GM12878 (cell line): ENCODE measurements at regions not wholly inside any gene's neighbourhood (a gene's known extent, or its start where the extent isn't known, plus 50 kb on each side); places are given as distances from the start of the nearest gene placed in this dataset.

Experiments used
- ATAC-seq: fragments of 200-7000 bp; cut with Tn5 transposase; 3 replicates; pipeline ENCODE4 v1.9.1; 2020; ENCODE audit warnings: mild to moderate bottlenecking, moderate library complexity
- BruUV-seq: library from RNA; stranded (reverse); fragments of 400-500 nt; replicated peaks from 2 replicates; lab custom pipeline; 2021; lab: Mats Ljungman, UMichigan
- CTCF ChIA-PET: fragments of 300-600 bp; sonication (Branson Sonifier 250); formaldehyde crosslinking; extraction: SDS; loops from one replicate; lab custom pipeline; 2021; ENCODE audit warnings: inconsistent platforms; lab: Yijun Ruan, JAX
- POLR2A ChIA-PET: fragments of 350-600 bp; formaldehyde crosslinking; extraction: SDS; loops from one replicate; lab custom pipeline; 2021; ENCODE audit warnings: inconsistent platforms; lab: Charles Lee
- RAD21 ChIA-PET: fragments of 300-600 bp; sonication (Branson Sonifier 250); formaldehyde crosslinking; loops from one replicate; lab custom pipeline; 2023; ENCODE audit warnings: antibody characterized with exemption; ENCODE audit not compliant: unreplicated experiment; lab: Charles Lee
- SMC1A ChIA-PET: fragments of 300-600 bp; sonication (Branson Sonifier 250); formaldehyde crosslinking; loops from one replicate; lab custom pipeline; 2023; ENCODE audit not compliant: unreplicated experiment, uncharacterized antibody; lab: Charles Lee
- DNase-seq: peaks from one replicate; pipeline ENCODE4 v3.0.0-alpha.2; 2011; ENCODE audit warnings: low read depth, low spot score
- FAIRE-seq: peaks from 3 replicates; lab custom pipeline; 2011; peaks lifted over from hg19 to GRCh38; lab: Jason Lieb, UNC
- H2AFZ ChIP-seq: 2 replicates; pipeline ENCODE4 v1.6.0; 2011; ENCODE audit warnings: low read depth, low read length, control low read depth; ENCODE audit not compliant: control insufficient read depth
- H3K27ac ChIP-seq: 2 replicates; pipeline ENCODE4 v1.5.1; 2011; ENCODE audit warnings: control low read depth; ENCODE audit not compliant: control insufficient read depth, insufficient read depth
- H3K27me3 ChIP-seq, 2 experiments: replicated peaks in 1 of 2; 2 replicates each; pipeline versions ENCODE4 v1.6.0 to v1.6.1; 2011; ENCODE audit warnings: low read length in 1 of 2; ENCODE audit not compliant: control insufficient read depth in 2 of 2, insufficient read depth in 2 of 2
- H3K36me3 ChIP-seq, 2 experiments: 2 replicates each; pipeline ENCODE4 v1.5.1; 2011; ENCODE audit warnings: low read length in 1 of 2; ENCODE audit not compliant: control insufficient read depth in 2 of 2, insufficient read depth in 2 of 2
- H3K4me1 ChIP-seq: 2 replicates; pipeline ENCODE4 v1.6.1; 2011; ENCODE audit warnings: mild to moderate bottlenecking, low read length, moderate library complexity, mixed read lengths; ENCODE audit not compliant: control insufficient read depth, insufficient read depth
- H3K4me2 ChIP-seq: 2 replicates; pipeline ENCODE4 v1.6.0; 2011; ENCODE audit warnings: control low read depth; ENCODE audit not compliant: control insufficient read depth, insufficient read depth
- H3K4me3 ChIP-seq: fragments of 200-600 bp; sonication (generic); 2 replicates; pipeline ENCODE4 v1.5.1; 2016
- H3K79me2 ChIP-seq: 2 replicates; pipeline ENCODE4 v1.6.0; 2011; ENCODE audit warnings: low read length; ENCODE audit not compliant: control insufficient read depth, insufficient read depth
- H3K9ac ChIP-seq: 2 replicates; pipeline ENCODE4 v1.8.0; 2011; ENCODE audit warnings: low read length, control low read depth, mixed read lengths; ENCODE audit not compliant: control insufficient read depth, insufficient read depth
- H3K9me3 ChIP-seq: replicated peaks from 3 replicates; pipeline ENCODE4 v1.5.1; 2011; ENCODE audit warnings: mild to moderate bottlenecking, low read length; ENCODE audit not compliant: control insufficient read depth, insufficient read depth
- H4K20me1 ChIP-seq: 2 replicates; pipeline ENCODE4 v1.6.0; 2011; ENCODE audit not compliant: control insufficient read depth, insufficient read depth
- ASH2L ChIP-seq: fragments of 300-600, 200-600 bp; sonication (generic); IDR thresholded peaks from 2 replicates; pipeline ENCODE4 v1.6.1; 2017; ENCODE audit warnings: low read depth, mild to moderate bottlenecking, borderline replicate concordance
- BACH1 ChIP-seq: fragments of 450-650 bp; IDR thresholded peaks from 2 replicates; pipeline ENCODE4 v1.6.1; 2017; ENCODE audit warnings: mild to moderate bottlenecking, borderline replicate concordance
- CHD1 ChIP-seq: IDR thresholded peaks from 2 replicates; pipeline ENCODE4 v1.6.1; 2012; ENCODE audit warnings: low read depth, low read length, improper control_type of control experiment
- ESRRA ChIP-seq: IDR thresholded peaks from 2 replicates; pipeline ENCODE4 v1.6.1; 2012; ENCODE audit warnings: mild to moderate bottlenecking, low read length, improper control_type of control experiment
- IRF4 ChIP-seq: IDR thresholded peaks from 2 replicates; pipeline ENCODE4 v1.6.1; 2011; ENCODE audit warnings: low read depth, low read length
- JUND ChIP-seq: IDR thresholded peaks from 2 replicates; pipeline ENCODE4 v1.6.1; 2012; ENCODE audit warnings: low read depth, mild to moderate bottlenecking, low read length, improper control_type of control experiment, moderate library complexity
- KDM1A ChIP-seq: fragments of 200-600 bp; sonication (generic); IDR thresholded peaks from 2 replicates; pipeline ENCODE4 v1.6.1; 2016; ENCODE audit warnings: borderline replicate concordance
- NFIC ChIP-seq: IDR thresholded peaks from 2 replicates; pipeline ENCODE4 v1.6.1; 2012; ENCODE audit warnings: low read depth, mild to moderate bottlenecking, inconsistent platforms, low read length, moderate library complexity
- NFYA ChIP-seq: IDR thresholded peaks from 2 replicates; pipeline ENCODE4 v1.6.1; 2011; ENCODE audit warnings: low read depth, mild to moderate bottlenecking, low read length, improper control_type of control experiment, borderline replicate concordance
- POU2F2 ChIP-seq: IDR thresholded peaks from 3 replicates; pipeline ENCODE4 v1.6.1; 2011; ENCODE audit warnings: low read depth, mild to moderate bottlenecking, low read length, borderline replicate concordance
- STAT3 ChIP-seq: IDR thresholded peaks from 2 replicates; pipeline ENCODE4 v1.6.1; 2011; ENCODE audit warnings: low read depth, low read length, improper control_type of control experiment
- SUZ12 ChIP-seq: fragments of 200-600 bp; sonication (generic); IDR thresholded peaks from one replicate; pipeline ENCODE4 v1.6.1; 2018; ENCODE audit warnings: antibody characterized with exemption, mild to moderate bottlenecking; ENCODE audit not compliant: unreplicated experiment
- ZNF207 ChIP-seq: fragments of 450-650 bp; IDR thresholded peaks from 2 replicates; pipeline ENCODE4 v1.6.1; 2014; ENCODE audit warnings: antibody characterized with exemption, mild to moderate bottlenecking, borderline replicate concordance
- WGBS: methylation state at CpG from one replicate; pipeline ENCODE4 v1.1.6; 2016; ENCODE audit warnings: low lambda C conversion rate; ENCODE audit not compliant: insufficient replicate concordance, insufficient coverage; ENCODE audit errors: missing lambda C conversion rate; 5-methylcytosine and 5-hydroxymethylcytosine counted together
- in situ Hi-C: fragments of 300-500 bp; cut with MboI; formaldehyde crosslinking; loops from 9 replicates; pipeline ENCODE4 v1.14.3; 2018; ENCODE audit warnings: mixed read lengths
- intact Hi-C: fragments of 100-400 bp; cut with micrococcal nuclease; formaldehyde crosslinking; loops from one replicate; pipeline ENCODE4 v1.14.2; 2022; ENCODE audit not compliant: unreplicated experiment
- TF ChIP-seq, protein P1 (sequence below): fragments of 450-650 bp; IDR thresholded peaks from 2 replicates; pipeline ENCODE4 v1.6.1; 2017; ENCODE audit warnings: borderline replicate concordance
- TF ChIP-seq, protein P2 (sequence below): fragments of 150-350 bp; IDR thresholded peaks from 2 replicates; pipeline ENCODE4 v1.6.1; 2016; ENCODE audit warnings: low read depth, low read length
- TF ChIP-seq, protein P3 (sequence below): IDR thresholded peaks from 2 replicates; pipeline ENCODE4 v1.6.1; 2012; ENCODE audit warnings: improper control_type of control experiment, low read depth, low read length; ENCODE audit not compliant: insufficient replicate concordance

DNA sequence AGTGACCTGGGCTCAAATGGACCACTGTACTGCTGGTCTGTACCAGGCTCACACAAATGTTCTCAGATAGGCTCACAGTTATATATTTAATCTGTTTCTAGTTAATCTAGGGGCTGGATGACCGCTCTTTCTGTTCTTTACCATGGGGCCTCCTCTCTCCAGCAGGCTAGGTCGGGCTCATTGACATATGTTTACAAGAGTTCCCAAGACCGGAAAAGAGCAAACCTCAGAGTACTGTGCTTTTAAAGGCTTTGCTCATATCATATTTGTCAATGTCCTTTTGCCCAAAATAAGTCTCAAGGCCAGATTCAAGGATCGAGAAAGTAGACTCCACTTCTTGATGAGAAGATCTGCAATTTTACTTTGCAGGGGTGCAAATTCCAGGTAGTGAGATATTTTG is 348.0 kb upstream of the EPHA6 start:
- no peaks in the 10 kb centered on the region for H3K36me3 ChIP-seq
- intact Hi-C loops: no loop called here
- CTCF ChIA-PET: no interaction called here
- no peak overlapping the region for H3K27ac ChIP-seq
- H3K79me2 ChIP-seq: no peaks in the 10 kb centered on the region
- no peaks in the 10 kb centered on the region for H3K4me1 ChIP-seq
- 18% methylated on average over 4 of the region's 4 CpGs for WGBS
- TF ChIP-seq NFIC (no peak), BACH1 (no peak), SUZ12 (no peak), ESRRA (no peak), ASH2L (no peak), ZNF207 (no peak), NFYA (no peak), JUND (no peak), IRF4 (no peak), CHD1 (no peak), POU2F2 (no peak), KDM1A (no peak), STAT3 (no peak)
- TF ChIP-seq, protein P1, sequence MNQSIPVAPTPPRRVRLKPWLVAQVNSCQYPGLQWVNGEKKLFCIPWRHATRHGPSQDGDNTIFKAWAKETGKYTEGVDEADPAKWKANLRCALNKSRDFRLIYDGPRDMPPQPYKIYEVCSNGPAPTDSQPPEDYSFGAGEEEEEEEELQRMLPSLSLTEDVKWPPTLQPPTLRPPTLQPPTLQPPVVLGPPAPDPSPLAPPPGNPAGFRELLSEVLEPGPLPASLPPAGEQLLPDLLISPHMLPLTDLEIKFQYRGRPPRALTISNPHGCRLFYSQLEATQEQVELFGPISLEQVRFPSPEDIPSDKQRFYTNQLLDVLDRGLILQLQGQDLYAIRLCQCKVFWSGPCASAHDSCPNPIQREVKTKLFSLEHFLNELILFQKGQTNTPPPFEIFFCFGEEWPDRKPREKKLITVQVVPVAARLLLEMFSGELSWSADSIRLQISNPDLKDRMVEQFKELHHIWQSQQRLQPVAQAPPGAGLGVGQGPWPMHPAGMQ: no peak
- TF ChIP-seq, protein P2, sequence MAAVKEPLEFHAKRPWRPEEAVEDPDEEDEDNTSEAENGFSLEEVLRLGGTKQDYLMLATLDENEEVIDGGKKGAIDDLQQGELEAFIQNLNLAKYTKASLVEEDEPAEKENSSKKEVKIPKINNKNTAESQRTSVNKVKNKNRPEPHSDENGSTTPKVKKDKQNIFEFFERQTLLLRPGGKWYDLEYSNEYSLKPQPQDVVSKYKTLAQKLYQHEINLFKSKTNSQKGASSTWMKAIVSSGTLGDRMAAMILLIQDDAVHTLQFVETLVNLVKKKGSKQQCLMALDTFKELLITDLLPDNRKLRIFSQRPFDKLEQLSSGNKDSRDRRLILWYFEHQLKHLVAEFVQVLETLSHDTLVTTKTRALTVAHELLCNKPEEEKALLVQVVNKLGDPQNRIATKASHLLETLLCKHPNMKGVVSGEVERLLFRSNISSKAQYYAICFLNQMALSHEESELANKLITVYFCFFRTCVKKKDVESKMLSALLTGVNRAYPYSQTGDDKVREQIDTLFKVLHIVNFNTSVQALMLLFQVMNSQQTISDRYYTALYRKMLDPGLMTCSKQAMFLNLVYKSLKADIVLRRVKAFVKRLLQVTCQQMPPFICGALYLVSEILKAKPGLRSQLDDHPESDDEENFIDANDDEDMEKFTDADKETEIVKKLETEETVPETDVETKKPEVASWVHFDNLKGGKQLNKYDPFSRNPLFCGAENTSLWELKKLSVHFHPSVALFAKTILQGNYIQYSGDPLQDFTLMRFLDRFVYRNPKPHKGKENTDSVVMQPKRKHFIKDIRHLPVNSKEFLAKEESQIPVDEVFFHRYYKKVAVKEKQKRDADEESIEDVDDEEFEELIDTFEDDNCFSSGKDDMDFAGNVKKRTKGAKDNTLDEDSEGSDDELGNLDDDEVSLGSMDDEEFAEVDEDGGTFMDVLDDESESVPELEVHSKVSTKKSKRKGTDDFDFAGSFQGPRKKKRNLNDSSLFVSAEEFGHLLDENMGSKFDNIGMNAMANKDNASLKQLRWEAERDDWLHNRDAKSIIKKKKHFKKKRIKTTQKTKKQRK: no peak
- TF ChIP-seq, protein P3, sequence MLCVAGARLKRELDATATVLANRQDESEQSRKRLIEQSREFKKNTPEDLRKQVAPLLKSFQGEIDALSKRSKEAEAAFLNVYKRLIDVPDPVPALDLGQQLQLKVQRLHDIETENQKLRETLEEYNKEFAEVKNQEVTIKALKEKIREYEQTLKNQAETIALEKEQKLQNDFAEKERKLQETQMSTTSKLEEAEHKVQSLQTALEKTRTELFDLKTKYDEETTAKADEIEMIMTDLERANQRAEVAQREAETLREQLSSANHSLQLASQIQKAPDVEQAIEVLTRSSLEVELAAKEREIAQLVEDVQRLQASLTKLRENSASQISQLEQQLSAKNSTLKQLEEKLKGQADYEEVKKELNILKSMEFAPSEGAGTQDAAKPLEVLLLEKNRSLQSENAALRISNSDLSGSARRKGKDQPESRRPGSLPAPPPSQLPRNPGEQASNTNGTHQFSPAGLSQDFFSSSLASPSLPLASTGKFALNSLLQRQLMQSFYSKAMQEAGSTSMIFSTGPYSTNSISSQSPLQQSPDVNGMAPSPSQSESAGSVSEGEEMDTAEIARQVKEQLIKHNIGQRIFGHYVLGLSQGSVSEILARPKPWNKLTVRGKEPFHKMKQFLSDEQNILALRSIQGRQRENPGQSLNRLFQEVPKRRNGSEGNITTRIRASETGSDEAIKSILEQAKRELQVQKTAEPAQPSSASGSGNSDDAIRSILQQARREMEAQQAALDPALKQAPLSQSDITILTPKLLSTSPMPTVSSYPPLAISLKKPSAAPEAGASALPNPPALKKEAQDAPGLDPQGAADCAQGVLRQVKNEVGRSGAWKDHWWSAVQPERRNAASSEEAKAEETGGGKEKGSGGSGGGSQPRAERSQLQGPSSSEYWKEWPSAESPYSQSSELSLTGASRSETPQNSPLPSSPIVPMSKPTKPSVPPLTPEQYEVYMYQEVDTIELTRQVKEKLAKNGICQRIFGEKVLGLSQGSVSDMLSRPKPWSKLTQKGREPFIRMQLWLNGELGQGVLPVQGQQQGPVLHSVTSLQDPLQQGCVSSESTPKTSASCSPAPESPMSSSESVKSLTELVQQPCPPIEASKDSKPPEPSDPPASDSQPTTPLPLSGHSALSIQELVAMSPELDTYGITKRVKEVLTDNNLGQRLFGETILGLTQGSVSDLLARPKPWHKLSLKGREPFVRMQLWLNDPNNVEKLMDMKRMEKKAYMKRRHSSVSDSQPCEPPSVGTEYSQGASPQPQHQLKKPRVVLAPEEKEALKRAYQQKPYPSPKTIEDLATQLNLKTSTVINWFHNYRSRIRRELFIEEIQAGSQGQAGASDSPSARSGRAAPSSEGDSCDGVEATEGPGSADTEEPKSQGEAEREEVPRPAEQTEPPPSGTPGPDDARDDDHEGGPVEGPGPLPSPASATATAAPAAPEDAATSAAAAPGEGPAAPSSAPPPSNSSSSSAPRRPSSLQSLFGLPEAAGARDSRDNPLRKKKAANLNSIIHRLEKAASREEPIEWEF: no peak
- TF ChIP-seq, all 136 proteins: peak for 0
- Histone ChIP-seq H2AFZ (no peak overlapping the region), H3K4me2 (no peak overlapping the region), H3K9me3 (no peaks in the 10 kb centered on the region), H3K27me3 (no peaks in the 10 kb centered on the region), H4K20me1 (no peaks in the 10 kb centered on the region), H3K4me3 (no peak overlapping the region), H3K9ac (no peak overlapping the region)
- BruUV-seq: no TSS peak
- ChIA-PET SMC1A (no interaction called here), RAD21 (no interaction called here), POLR2A (no interaction called here)
- ATAC-seq (no peak), DNase-seq (no peak), FAIRE-seq (no peak)
- in situ Hi-C loops: no loop called here
